GM19324 (cell line): ENCODE measurements at regions not wholly inside any gene's neighbourhood (a gene's known extent, or its start where the extent isn't known, plus 50 kb on each side); places are given as distances from the start of the nearest gene placed in this dataset.

Source experiments
- ATAC-seq: cut with Tn5 transposase; IDR thresholded peaks from one replicate; pipeline ENCODE4 v1.9.1; 2021; ENCODE audit warnings: mild to moderate bottlenecking, moderate library complexity; ENCODE audit not compliant: unreplicated experiment, low FRiP score

DNA sequence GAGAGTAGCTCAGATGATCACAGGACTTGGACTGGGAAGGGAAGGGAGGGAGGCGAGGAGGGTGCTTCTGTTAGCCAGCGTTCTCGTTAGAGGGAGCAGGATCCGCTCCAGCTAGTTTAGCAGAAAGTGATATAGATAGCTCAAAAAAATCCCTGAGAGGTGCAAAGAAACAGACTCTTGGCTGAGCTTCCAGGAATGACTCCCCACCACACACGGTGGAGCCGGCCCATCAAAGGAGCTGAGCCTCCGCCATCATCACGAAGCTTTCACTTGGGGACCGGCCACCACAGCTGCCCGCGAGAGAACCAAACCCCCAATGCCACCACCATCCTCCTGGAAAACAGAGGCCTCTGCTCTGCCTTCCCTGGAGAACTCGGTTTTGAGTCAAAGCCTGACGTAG is 124.6 kb upstream of the BCL2L14 start:
- no peak for ATAC-seq

DNA sequence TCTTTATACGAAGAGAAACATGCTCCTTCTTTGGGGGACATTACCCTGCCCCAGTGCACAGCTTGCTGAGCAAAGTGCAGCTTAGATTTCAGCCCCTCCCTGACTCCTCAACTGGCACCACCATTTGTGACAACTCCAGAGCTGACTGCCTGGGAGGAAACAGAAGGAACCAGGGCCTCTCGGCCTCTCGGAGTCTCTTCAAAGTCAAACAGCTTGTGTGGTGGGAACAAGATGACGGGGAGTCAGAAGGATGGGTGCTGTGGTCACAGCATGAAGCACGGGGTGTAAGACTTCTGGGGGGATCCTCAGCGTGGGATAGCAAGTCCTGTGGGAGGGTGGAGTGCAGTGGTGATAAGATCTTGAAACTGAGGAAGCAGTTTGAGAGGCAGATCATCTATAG is 123.5 kb upstream of the BCL2L14 start:
- ATAC-seq: no peak

DNA sequence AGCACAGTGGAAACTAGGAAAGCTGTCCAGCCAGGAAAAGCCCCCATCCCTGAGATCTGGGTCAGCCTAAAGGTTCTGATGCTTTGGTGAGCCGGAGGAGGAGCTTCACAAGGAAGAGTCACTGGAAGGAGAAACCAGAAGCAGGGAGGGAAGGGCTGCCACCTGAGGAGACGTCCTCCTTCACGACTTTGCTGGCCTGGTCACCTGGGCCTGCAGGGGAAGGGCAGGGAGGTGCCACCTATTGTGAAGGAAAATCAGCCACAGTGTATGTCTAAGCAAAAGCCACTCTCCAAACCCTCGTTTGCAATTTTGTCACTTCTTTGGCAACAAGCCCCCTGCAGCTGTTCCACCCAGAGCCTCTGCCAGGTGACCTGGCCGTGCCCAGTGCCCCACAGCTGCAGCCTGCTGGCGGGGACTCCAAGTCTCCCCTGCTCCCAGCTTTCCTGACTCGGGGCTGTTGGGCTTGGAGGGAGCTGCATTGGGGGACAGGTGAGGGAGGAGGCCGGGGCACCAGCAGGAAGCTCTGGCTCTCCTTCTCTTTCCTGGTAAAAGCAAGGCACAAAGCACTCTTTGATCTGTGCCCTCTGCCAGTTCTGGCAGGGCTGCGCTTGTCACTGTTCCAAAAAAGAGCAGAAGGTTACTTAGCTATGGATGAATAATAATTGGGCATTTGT is 120.9 kb upstream of the BCL2L14 start:
- ATAC-seq: no peak

DNA sequence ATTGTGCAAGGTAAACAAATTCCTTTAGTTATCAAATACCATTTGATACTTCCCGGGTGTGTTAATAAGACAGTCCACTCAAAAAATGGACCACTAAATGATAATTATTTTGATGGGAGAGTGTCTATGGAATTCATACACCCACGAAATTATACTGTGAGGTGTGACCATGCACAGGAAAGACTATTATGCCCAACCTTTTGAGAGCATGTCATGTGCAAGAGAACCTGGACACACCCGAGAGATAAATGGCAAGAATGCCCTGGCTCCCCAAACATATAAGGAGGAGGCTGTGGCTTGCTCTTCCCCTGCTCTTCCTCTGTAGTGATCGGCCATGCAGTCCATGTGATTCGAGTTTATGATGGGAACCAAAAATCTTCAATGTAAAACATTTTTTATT is 119.5 kb upstream of the BCL2L14 start:
- ATAC-seq: no peak

DNA sequence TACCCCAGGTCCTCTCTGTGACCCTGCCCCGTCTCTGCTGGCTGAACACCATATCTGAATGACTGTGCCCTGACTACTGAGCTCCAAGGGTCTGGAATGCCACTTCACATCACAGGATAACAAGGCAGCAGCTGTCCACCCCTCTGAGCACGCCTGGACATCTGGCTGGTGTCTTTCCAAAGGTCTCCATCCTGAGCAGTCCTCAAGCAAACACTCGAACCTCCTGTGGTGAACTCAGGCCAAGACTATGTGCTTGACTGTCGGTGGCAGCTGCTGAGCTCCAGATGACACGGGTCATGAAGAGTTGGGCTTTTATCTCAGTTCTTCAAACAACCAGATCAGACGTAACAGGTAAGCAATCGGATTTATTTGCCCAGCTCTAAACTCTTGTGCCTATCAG is 117.2 kb upstream of the BCL2L14 start:
- ATAC-seq: no peak

DNA sequence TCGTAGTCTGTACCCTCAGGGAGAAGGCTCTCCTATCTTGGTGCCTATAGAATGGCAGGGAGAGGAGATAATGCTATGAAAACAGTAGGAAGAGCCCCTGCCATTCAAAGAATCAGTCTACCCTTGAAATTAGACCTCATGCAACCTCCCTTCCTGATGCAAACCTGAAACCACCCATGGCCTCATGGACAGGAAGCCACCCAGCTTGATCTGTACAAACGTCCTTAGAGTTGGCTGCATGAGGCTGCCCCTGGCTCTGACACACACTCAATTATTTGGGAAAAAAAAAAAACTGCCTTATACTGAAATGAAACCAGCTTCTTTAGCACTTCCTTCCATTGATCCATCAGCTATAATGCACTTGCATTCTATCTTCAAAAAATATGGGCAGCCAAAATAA is 116.6 kb upstream of the BCL2L14 start:
- ATAC-seq: no peak

DNA sequence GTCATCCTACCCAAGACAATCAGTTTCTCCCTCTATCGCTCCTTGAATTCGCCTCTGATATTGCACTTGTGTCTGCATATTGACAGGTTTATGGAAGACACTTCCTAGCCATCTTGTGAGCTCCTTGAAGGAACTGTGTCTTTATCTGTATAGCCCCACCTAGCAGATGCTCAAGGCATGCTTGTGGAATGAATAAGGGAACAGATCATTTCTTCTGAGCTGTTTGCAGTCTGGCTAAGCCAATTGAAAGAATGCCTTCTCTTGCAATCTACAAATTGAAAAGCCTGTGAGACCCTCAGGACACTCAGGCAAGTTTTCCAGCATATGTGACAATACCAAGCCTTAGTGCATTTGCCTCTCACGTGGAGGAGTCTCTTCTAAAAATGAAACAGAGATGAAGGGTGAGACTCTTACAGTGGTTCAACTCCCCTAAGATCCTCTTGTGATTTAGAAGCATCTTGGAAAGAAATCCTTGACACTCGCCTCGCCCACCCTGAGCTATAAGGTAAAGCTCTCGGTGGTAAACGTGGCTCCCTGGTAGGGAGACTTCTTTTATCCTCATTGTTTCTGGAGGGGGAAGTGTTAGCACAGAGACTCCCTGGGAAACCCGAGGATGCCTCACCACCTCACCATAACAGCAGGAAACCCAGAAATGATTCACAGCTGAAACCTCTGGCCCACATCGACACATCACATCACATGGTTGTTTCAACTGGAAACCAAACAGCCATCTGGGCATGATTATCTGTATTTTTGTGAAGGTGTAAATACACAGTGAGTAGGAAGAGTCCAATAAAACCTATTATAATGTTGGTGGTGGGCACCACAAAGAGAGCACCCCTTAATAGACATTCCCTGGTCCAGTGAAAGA is 112.3 kb upstream of the BCL2L14 start:
- no peak for ATAC-seq

DNA sequence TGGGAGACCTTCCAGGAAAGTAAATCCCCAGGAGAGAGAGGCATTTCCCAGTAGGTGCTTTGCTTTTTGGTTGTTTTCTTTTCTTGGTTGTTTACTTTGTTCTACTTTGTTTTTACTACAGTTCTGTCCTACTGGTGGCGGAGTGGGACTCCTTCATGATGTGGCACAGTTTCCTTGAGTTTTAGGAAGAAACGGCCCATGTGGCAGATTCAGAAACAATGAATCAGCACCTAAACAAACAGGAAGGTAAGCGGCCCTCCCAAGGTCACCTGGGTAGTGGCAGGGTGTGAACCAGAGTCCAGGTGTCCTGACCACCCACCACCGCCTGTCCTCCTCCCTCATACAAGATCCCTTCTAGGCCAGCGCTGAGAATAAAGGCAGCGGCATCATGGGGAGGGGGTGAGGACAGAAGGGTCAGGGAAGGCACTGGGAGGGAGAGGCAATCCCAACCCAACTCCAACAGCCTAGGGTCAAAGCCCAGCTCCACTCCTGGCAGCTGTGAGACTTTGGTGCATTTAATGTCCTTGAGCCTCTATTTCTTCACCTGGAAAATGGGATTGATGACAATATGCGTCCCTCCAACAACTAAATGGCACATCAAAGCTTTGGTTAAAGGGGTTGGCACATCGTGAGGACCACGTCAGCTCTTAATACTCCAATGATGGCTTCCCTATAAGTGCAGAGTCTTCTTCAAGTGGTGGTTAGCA is 111.5 kb upstream of the BCL2L14 start:
- ATAC-seq: no peak

DNA sequence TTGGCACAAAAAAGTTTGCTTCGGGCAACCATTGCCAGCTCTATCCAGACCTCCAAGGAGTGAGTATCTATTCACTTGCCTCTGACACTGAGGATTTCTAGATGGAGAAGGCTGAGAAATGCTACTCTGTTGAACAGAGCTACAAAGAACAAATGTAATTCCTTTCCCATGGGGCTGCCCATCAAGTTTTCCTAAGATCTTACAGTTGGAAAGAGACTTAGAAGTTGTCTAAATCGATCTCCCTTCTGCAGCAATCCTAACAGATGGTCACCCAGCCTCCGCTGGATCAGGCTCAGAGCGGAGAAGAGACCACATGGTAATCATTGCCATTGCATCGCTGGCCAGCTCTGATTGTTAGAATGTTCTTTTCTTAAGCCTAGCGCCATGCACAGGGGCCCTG is 110.1 kb upstream of the BCL2L14 start:
- ATAC-seq: no peak

DNA sequence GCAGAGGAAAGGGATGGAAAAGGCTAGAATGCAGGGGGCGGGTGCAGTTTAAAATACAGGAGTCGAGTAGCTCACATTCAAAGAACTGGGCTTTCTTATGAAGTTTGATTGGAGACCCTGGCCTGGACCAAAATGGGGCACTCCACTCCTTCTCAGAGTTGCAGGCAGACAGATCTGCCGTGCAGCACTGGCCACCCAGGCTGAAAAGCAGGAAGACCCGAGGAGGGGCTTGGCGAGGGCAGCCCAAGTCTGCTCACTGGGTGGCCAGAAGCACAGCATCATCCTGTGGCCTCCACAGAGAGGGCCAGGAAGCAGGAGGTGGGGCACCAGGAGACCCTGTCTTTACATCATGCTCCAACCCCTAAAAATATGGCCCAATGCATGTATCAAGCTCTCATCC is 109.1 kb upstream of the BCL2L14 start:
- ATAC-seq: no peak

DNA sequence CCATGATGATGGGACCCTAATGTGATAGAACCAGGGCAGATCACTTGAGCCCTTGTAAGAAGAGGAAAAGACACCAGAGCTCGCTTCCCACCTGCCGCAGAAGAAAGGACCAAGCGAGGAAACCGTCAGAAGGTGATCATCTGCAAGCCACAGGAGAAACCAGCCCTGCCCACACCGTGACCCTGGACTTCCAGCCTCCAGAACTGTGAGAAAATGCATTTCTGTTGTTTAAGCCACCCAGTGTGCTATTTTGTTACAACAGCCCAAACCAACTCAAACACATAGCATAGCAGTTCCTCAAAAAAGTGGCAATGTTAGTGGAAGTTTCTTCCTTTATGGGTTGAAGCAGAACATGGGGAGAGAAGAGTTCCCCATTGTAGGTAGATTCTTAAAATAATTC is 107.9 kb upstream of the BCL2L14 start:
- no peak for ATAC-seq

DNA sequence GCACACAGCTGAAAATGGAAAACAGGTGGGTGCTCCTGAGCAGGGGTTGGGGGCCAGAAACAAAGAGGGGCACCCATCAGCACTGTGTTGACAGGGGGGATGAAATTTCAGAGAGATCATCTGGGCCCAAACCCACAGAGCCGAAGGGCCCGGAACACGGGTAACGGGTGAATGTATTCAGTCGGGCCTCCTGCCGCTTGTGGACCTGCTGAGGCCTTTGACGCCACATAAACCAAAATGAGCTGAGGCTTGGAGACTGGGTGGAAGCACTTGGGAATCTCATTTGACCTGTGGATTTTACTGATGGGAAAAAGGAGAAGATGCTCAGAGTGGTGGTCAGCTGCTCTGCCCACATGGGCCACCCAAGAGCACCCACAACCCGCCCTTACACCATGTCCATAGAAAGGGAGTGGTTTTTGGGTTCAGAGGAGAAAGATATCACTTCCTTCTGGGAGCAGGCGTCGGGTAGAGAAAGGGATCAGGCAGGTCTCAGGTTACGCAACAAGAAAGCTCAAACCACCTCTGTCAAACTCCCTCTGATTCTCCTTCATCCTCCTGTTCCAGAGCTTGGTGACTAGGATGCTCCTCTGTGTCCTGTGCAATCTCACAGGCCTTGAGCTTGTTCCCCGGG is 106.8 kb upstream of the BCL2L14 start:
- ATAC-seq: no peak

DNA sequence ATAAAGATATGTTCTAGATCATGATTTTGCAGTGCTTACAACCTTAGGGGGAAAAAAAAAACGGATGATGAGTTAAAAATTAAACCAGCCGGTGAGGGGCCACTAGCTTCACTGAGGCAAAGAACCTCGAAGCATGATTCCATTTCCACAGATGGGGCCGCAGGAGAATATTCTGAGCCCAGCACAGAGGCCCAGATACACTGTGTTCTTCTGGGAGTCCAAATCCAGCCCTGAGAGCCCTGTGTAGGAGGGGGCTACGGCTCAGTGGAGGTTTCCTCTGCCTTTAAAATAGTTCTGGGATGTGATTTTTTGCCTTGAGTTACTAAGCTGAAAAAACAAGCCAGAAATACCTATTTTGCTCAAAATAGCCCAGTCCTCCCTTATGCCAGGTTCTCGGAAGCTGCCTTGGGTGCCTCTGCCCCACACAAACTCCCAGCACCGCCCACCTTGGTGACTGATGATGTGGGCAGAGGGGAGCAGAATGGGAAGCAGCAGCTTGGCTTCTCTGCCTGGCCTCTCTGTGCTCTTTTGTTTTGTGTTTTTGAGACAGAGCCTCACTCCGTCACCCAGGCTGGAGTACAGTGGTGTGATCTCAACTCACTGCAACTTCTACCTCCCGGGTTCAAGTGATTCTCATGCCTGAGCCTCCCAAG is 105.4 kb upstream of the BCL2L14 start:
- no peak for ATAC-seq

DNA sequence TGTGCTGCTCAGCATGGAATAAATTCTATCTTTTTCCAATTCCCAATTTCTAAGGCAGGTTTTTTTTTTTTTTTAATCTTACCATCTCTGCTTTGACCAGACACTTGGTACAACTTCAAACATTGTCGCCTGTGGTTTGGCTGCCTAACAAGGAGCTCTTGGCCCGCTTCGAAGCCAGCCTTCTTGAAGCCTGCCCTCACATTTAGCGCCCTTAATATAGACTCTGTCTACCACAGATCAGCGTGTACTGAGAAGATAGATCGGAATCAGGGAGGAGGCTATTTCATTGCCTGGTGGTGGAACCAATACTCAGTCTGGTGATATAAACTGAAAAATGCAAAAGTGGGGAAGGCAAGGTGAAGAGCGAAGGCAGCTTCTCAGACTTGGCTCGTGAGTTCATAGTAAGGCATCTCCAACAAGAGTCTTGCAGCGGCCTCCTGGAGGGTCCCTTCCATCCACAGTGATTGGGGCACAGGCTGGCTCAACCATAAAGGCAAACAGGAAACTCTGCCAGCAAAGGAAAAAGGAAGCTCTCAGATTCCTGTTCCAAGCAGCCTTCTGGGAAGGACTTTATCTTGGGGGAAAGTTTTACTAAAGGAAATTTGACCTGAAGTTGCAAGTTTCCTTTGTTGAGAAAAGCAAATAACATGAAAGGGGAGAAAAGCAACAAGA is 103.2 kb upstream of the BCL2L14 start:
- ATAC-seq: no peak

DNA sequence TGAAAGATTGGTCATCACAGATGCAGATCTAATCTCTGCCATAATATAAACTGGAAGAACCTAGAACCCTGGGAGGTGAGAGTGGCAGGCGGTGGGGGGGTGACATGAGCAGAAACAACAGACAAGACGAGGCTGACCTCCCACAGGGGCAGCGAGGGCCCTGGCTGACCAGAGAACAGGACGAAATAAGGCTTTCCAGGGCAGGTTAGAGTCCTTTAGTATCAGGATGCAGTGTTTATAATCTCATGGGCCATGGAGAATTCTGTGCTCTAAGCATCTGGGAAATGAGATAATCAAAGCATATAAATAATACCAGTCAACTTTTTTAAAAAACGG is 102.7 kb upstream of the BCL2L14 start:
- ATAC-seq: no peak

DNA sequence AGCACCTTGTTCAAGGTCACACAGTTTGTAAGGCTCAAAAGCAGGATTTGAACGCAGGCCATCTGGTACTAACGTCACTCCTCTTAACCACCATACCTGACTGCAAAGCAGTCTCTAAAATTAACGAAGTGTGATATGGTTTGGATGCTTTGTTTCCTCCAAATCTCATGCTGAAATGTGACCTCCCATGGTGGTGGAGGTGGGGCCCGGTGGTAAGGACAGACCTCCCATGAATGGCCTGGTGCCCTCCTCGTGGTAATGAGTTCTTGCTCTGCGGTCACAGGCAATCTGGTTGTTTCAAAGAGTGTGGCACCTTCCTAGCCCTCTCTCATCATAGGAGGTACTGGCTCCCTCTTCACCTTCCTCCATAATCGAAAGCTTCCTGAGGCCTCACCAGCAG is 102.2 kb upstream of the BCL2L14 start:
- no peak for ATAC-seq

DNA sequence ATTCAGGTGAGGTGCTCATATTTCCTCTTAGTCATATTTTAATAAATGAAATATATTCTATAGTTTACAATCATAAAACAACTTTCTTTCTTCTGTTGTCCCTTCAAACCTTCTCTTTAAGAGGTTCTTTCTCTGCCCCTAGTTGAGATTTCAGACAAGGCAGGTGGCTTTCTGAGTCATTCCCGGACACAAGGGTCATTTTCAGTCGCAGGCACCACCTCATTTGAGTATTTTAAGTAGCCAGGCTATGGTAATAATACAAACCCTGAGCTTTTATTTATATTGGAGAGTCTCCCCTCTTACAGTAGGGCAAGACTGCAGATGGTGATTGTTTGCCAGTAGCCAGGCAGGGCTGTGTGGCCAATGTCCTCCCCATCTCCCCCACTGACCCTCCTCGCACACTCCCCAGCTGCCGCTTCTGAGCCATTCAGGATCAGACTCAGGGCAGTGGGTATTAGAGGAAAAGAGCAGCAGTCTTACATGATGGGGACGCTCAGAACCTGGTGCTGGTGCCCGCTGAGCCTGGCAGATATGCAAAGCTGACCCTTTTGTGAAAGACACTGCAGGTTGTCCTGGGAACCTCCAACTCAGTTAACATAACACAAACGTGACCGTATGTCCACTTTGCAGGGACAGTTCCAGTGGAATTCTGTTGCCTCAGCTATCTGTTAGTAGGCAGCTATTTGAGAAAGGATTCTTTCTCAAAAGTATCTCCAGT is 101.1 kb upstream of the BCL2L14 start:
- no peak for ATAC-seq

DNA sequence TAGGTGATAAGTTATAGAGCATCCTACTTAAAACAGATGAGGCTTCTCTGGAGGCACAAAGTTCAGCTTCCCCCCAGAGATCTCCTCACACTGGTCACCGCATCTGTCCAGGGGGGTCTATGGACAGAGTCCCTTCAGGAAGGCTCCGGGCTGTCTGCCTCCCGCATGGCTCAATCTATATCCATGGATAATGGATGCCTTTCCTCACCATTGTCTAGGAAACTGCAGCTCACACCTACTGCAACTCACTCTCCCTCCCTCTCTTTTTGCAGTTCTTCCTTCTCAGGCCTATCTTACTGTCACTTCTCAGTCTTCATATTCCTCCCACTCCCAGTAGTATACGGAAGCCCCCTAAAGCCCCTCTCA is 100.6 kb upstream of the BCL2L14 start:
- ATAC-seq: no peak

DNA sequence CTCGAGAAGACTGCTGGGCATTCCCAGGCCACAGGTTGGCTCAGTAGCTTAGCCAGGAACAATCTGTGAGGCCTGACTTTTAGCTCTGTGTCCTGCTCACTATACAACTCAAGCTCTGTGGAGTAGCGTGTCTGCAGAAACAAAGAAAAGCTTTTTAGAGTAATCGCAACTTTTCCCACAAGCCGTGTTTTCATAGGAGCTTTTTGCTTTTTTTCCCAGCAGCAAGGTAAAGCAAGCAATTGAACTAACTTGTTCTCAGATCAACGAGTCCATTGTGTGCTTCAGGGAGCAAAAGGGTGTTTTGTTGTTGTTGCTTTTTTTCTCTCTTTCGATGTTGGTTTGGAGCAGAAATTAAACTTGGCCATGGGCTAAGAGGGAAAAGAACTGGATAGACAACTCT is 97.3 kb upstream of the BCL2L14 start:
- no peak for ATAC-seq

DNA sequence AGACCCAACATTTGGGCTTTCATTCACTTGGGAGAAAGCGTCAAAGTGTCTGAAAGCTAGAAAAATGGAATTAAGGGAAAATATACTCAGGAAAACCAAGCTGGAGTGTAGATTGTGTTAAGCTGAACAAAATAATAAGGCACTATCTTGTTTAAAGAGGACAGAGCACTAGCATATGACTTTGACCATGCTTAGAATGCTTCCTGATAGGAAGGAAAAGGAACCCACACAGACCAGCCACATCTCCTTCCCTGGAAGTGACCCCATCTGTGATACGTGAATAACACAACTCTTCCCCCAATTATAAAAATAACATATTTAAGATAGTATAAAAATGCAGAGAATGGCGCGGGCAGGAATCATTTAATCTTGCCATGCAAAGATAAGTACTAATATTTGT is 94.7 kb upstream of the BCL2L14 start:
- ATAC-seq: no peak
